H1 (cell line): ENCODE measurements at regions not wholly inside any gene's neighbourhood (a gene's known extent, or its start where the extent isn't known, plus 50 kb on each side); places are given as distances from the start of the nearest gene placed in this dataset.

Source experiments
- BCL11A ChIP-seq, 2 experiments: IDR thresholded peaks; one replicate each; pipeline ENCODE4 v1.6.1; 2011; ENCODE audit warnings: low read depth in 2 of 2, low read length in 2 of 2, mild to moderate bottlenecking in 2 of 2
- BRCA1 ChIP-seq: IDR thresholded peaks from 2 replicates; pipeline ENCODE4 v1.6.1; 2012; ENCODE audit warnings: low read depth, low read length, improper control_type of control experiment
- CEBPB ChIP-seq: IDR thresholded peaks from 2 replicates; pipeline ENCODE4 v1.6.1; 2012; ENCODE audit warnings: low read depth, low read length
- CREB1 ChIP-seq: IDR thresholded peaks from 2 replicates; pipeline ENCODE4 v1.6.1; 2012; ENCODE audit warnings: inconsistent platforms
- EZH2 ChIP-seq: fragments of 200-600 bp; sonication (generic); IDR thresholded peaks from 2 replicates; pipeline ENCODE4 v1.7.1; 2012; ENCODE audit warnings: low read depth, mild to moderate bottlenecking, moderate library complexity, low read length, inconsistent platforms; ENCODE audit not compliant: severe bottlenecking
- GABPA ChIP-seq: IDR thresholded peaks from 2 replicates; pipeline ENCODE4 v1.6.1; 2011; ENCODE audit warnings: mild to moderate bottlenecking, low read length, moderate library complexity, borderline replicate concordance; ENCODE audit not compliant: insufficient read depth
- GTF2F1 ChIP-seq: IDR thresholded peaks from 2 replicates; pipeline ENCODE4 v1.6.1; 2012; ENCODE audit warnings: low read depth, low read length, improper control_type of control experiment, borderline replicate concordance
- JUND ChIP-seq: IDR thresholded peaks from 2 replicates; pipeline ENCODE4 v1.6.1; 2011; ENCODE audit warnings: mild to moderate bottlenecking, improper control_type of control experiment, low read length
- MAX ChIP-seq: IDR thresholded peaks from 2 replicates; pipeline ENCODE4 v1.6.1; 2012; ENCODE audit warnings: inconsistent platforms
- POLR2A ChIP-seq, 2 experiments: IDR thresholded peaks; 1 replicate in 1 of 2; 2 replicates in 1 of 2; pipeline ENCODE4 v1.6.1; 2011; ENCODE audit warnings: low read depth in 2 of 2, low read length in 2 of 2, mild to moderate bottlenecking in 2 of 2; ENCODE audit errors: control extremely low read depth in 1 of 2
- SIN3A ChIP-seq, 2 experiments: IDR thresholded peaks in 1 of 2; conservative IDR thresholded peaks in 1 of 2; 2 replicates each; pipeline ENCODE4 v1.6.1; 2011 to 2012; ENCODE audit warnings: low read length in 2 of 2, improper control_type of control experiment in 1 of 2, low read depth in 1 of 2, mild to moderate bottlenecking in 1 of 2
- TEAD4 ChIP-seq: IDR thresholded peaks from 2 replicates; pipeline ENCODE4 v1.6.1; 2012; ENCODE audit warnings: low read depth, low read length, inconsistent platforms, mixed read lengths
- TF ChIP-seq, protein P1 (sequence below), 3 experiments: IDR thresholded peaks; 1 replicate in 2 of 3; 2 replicates in 1 of 3; pipeline versions ENCODE4 v1.5.1 to v1.6.1; 2011; ENCODE audit warnings: low read length in 3 of 3, mild to moderate bottlenecking in 3 of 3, inconsistent platforms in 2 of 3, low read depth in 1 of 3, moderate library complexity in 1 of 3; ENCODE audit not compliant: insufficient read depth in 1 of 3; ENCODE audit errors: control extremely low read depth in 1 of 3

- TF ChIP-seq GABPA (no peak), GTF2F1 (no peak), JUND (no peak), POLR2A (IDR thresholded peaks at IDR 0.05; ENCODE audit: control extremely low read depth in 1 of 2, low read depth in 2 of 2, low read length in 2 of 2) (no peak), SIN3A (conservative IDR thresholded peaks at IDR 0.05 in 1 of 2, IDR thresholded peaks at IDR 0.05 in 1 of 2; ENCODE audit: low read depth in 1 of 2, low read length in 2 of 2) (no peak), MAX (no peak), BCL11A (IDR thresholded peaks at IDR 0.05; ENCODE audit: low read depth in 2 of 2, low read length in 2 of 2) (no peak), TEAD4 (no peak), BRCA1 (no peak), CEBPB (no peak), CREB1 (no peak), EZH2 (no peak)
- TF ChIP-seq, protein P1, sequence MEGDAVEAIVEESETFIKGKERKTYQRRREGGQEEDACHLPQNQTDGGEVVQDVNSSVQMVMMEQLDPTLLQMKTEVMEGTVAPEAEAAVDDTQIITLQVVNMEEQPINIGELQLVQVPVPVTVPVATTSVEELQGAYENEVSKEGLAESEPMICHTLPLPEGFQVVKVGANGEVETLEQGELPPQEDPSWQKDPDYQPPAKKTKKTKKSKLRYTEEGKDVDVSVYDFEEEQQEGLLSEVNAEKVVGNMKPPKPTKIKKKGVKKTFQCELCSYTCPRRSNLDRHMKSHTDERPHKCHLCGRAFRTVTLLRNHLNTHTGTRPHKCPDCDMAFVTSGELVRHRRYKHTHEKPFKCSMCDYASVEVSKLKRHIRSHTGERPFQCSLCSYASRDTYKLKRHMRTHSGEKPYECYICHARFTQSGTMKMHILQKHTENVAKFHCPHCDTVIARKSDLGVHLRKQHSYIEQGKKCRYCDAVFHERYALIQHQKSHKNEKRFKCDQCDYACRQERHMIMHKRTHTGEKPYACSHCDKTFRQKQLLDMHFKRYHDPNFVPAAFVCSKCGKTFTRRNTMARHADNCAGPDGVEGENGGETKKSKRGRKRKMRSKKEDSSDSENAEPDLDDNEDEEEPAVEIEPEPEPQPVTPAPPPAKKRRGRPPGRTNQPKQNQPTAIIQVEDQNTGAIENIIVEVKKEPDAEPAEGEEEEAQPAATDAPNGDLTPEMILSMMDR (IDR thresholded peaks at IDR 0.05; ENCODE audit: control extremely low read depth in 1 of 3, insufficient read depth in 1 of 3, low read depth in 1 of 3, low read length in 3 of 3), result no peak
Measured at GRCh38 chr12:76156314-76156713, 71.8 kb upstream of the NAP1L1 start.
